ENCODE measurements at regions not wholly inside any gene's neighbourhood (a gene's known extent, or its start where the extent isn't known, plus 50 kb on each side); places are given as distances from the start of the nearest gene placed in this dataset.

DNA sequence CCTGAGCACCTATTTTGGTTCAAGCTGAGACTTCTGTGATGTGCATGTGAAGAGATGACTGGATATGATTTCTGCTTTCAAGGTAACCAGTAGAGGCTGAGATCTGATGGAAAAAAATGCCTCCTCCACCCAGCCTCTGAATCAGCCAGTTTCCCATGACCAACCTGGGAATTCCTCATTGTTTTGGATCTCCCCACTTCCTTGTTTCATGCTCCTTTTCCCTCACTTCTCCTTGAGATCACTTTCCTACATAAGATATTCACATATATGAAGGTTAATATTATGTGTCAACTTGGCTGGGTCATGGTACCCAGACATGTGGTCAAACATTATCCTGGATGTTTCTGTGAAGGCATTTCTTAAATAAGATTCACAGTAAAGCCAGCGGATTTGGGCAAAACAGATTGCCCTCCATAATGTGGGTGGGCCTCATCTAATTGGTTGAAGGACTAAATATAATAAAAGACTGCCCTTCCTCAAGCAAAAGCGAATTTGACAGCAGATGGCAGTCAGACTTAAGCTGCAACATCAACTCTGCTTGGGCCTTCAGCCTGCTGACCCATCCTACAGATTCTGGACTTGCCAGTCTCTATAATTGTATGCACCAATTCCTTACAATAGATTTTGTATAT is 379.4 kb downstream of the TNS1 start:
- H3K36me3 Mint-ChIP-seq, result peaks cover 2% of the 10 kb centered on the region
- no peaks in the 10 kb centered on the region for H3K9me3 Mint-ChIP-seq (ENCODE audit: low read depth)
- no peaks in the 10 kb centered on the region for H3K4me1 Mint-ChIP-seq (ENCODE audit: low read depth)
- H3K27me3 Mint-ChIP-seq, result no peaks in the 10 kb centered on the region
- no peak overlapping the region for H3K27ac Mint-ChIP-seq
- no peak overlapping the region for H3K4me3 Mint-ChIP-seq

GRCh38 chr2:217622205-217623060 is 380.4 kb downstream of the TNS1 start:
- H3K27ac Mint-ChIP-seq, result no peak overlapping the region
- no peaks in the 10 kb centered on the region for H3K27me3 Mint-ChIP-seq
- no peak overlapping the region for H3K4me3 Mint-ChIP-seq
- no peaks in the 10 kb centered on the region for H3K9me3 Mint-ChIP-seq (ENCODE audit: low read depth)
- no peaks in the 10 kb centered on the region for H3K4me1 Mint-ChIP-seq (ENCODE audit: low read depth)
- peaks cover 2% of the 10 kb centered on the region for H3K36me3 Mint-ChIP-seq

DNA sequence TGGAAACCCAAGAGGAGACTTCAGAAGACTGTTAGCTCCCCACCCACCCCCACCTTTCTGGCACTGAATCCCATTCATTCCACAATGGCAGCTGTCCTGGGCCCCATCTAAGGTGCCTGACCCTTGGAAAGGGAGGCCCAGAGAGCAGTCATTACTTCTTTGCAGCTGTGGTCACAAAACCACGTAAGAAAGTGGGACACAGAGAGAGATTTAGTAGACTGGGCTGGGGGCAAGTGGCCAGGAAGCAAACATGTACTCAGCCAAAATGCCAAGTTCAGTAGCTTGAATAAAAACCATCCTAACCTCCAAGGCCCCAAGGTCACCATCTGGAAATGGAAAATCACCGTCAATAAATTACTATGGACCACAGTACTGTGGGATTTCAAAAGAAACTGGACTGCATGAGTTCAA is 381.4 kb downstream of the TNS1 start:
- no peak overlapping the region for H3K27ac Mint-ChIP-seq
- no peak overlapping the region for H3K4me3 Mint-ChIP-seq
- H3K36me3 Mint-ChIP-seq, result peaks cover 2% of the 10 kb centered on the region
- no peaks in the 10 kb centered on the region for H3K4me1 Mint-ChIP-seq (ENCODE audit: low read depth)
- H3K27me3 Mint-ChIP-seq, result no peaks in the 10 kb centered on the region
- no peaks in the 10 kb centered on the region for H3K9me3 Mint-ChIP-seq (ENCODE audit: low read depth)

DNA sequence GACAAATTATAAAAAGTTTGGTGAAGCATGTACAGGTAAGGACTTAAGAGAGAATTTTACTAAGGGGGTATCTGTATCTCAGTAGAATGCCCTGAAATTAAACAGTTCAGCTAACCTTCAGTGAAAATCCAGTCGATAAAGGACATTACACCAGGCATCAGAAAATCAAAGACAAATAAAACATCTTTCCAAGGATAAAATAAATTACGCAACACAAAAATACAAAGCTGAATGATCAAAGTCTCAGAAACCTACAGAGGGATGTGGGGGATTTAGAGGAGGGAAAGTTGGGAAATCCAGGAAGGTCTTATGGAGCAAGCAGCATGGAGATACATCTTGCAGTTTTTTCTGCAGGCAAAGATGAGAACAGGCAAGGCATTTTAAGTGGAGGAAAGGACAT is 384.1 kb downstream of the TNS1 start:
- Mint-ChIP-seq H3K4me1 (ENCODE audit: low read depth) (peaks cover 12% of the 10 kb centered on the region), H3K27ac (no peak overlapping the region), H3K27me3 (no peaks in the 10 kb centered on the region)

DNA sequence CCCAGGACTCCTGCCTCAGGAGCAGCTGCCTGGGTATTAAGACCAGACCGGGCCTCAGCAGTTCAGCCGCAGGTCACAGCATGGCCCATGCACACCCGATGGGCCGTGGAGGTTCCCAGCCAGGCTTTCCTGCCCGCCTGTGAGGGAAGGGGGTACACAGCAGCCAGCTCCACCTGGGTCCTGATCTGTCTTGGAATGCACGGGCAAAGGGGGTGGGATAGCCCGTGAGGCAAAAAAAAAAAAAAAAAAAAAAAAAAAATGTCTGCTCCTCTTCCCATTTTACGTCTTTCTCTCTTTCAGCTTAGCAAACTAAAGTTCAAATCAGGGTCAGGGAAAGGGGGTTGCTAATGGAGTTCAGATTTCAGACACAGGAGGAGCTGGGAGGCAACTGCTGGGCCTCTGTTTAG is 385.2 kb downstream of the TNS1 start:
- H3K9me3 Mint-ChIP-seq (ENCODE audit: low read depth), result no peaks in the 10 kb centered on the region
- H3K4me3 Mint-ChIP-seq, result no peak overlapping the region
- H3K4me1 Mint-ChIP-seq (ENCODE audit: low read depth), result peaks cover 12% of the 10 kb centered on the region
- H3K27ac Mint-ChIP-seq, result no peak overlapping the region
- no peaks in the 10 kb centered on the region for H3K27me3 Mint-ChIP-seq
- no peaks in the 10 kb centered on the region for H3K36me3 Mint-ChIP-seq

More for the DNA sequence above, 384.1 kb downstream of the TNS1 start:
- no peaks in the 10 kb centered on the region for H3K9me3 Mint-ChIP-seq (ENCODE audit: low read depth)
- peaks cover 2% of the 10 kb centered on the region for H3K36me3 Mint-ChIP-seq
- no peak overlapping the region for H3K4me3 Mint-ChIP-seq

DNA sequence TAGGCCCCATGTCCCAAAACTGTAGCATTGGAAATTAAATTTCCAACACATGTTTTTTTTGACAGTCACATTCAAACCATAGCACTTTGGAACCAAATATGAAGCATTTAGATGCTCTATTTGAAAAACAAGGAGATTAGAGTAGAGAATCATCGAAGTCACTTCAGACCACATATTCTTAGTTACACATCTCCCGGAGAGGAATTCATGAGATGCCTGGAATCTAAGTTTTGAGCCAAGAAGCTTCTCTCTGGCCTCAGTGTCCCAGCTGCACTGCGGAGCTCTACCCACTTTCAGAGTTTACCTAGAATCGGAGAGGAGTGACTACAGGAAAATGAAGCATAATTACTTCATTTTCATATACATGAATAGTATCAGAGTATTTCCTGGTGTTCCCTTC is 385.9 kb downstream of the TNS1 start:
- H3K27me3 Mint-ChIP-seq, result no peaks in the 10 kb centered on the region
- H3K4me1 Mint-ChIP-seq (ENCODE audit: low read depth), result peaks cover 15% of the 10 kb centered on the region
- no peak overlapping the region for H3K4me3 Mint-ChIP-seq
- H3K36me3 Mint-ChIP-seq, result no peaks in the 10 kb centered on the region
- H3K9me3 Mint-ChIP-seq (ENCODE audit: low read depth), result no peaks in the 10 kb centered on the region
- no peak overlapping the region for H3K27ac Mint-ChIP-seq

DNA sequence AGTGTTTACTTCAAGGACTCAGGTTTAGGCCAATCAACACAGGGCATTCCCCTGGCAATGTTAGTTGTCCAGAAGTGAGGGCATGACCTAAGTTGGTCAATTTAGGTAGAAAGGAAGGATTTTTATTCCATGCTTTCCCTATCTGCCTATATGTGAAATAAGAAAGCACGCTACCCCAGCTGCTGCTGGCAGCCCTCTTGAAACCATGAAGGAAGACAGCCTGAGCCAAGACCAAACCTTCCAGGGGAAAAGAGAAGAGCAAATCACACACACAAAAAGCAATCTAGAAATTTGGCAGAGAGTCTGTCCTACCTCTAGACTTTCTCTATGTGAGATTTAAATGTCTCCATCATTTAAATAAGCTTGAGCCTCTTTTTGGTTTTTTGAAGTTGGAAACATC is 387.6 kb downstream of the TNS1 start:
- H3K4me1 Mint-ChIP-seq (ENCODE audit: low read depth), result peaks cover 33% of the 10 kb centered on the region

DNA sequence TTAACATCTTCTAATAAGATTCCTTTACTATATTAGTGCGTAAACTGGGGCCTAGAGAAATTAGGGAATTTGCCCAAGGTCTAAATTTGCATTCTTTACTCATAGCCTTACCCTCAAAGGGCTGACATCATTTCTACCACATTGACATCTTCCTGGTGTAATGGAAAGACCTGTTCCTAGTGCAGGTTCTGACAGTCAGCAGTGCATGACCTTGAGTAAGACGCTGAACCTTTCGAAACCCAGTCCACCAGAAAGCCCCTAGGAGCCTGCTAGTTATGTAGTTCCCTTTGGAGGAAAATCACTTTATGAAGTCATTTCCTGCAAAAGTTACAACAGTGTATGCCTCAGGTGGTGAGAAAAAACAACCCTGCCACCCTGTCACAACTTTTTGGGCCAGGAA is 388.3 kb downstream of the TNS1 start:
- H3K4me3 Mint-ChIP-seq, result no peak overlapping the region
- no peaks in the 10 kb centered on the region for H3K27me3 Mint-ChIP-seq
- H3K36me3 Mint-ChIP-seq, result no peaks in the 10 kb centered on the region
- no peak overlapping the region for H3K27ac Mint-ChIP-seq
- H3K4me1 Mint-ChIP-seq (ENCODE audit: low read depth), result peaks cover 40% of the 10 kb centered on the region
- no peaks in the 10 kb centered on the region for H3K9me3 Mint-ChIP-seq (ENCODE audit: low read depth)

More for the DNA sequence above, 387.6 kb downstream of the TNS1 start:
- Mint-ChIP-seq H3K27me3 (no peaks in the 10 kb centered on the region), H3K4me3 (no peak overlapping the region), H3K27ac (no peak overlapping the region), H3K9me3 (ENCODE audit: low read depth) (no peaks in the 10 kb centered on the region), H3K36me3 (no peaks in the 10 kb centered on the region)

DNA sequence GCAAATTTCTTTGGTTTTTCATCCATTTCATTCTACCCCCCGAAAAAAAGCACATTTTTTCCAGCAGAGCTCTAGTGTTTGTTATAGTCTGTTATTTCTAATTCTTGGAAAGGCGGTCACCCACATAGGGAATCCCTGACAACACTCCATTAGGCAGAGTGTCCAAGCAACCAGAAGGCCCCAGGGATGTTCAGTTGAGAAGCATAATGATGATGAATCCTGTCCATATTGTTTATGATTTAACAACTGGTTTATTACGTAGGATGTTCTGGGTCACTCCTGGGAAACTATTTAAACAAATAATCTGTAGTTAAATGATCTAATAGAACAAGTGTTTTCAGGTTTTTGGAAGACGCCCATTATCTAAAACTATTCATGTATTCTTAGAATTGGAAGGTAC is 388.7 kb downstream of the TNS1 start:
- Mint-ChIP-seq H3K9me3 (ENCODE audit: low read depth) (no peaks in the 10 kb centered on the region), H3K4me1 (ENCODE audit: low read depth) (peaks cover 41% of the 10 kb centered on the region), H3K4me3 (no peak overlapping the region), H3K27me3 (no peaks in the 10 kb centered on the region), H3K36me3 (no peaks in the 10 kb centered on the region), H3K27ac (no peak overlapping the region)

DNA sequence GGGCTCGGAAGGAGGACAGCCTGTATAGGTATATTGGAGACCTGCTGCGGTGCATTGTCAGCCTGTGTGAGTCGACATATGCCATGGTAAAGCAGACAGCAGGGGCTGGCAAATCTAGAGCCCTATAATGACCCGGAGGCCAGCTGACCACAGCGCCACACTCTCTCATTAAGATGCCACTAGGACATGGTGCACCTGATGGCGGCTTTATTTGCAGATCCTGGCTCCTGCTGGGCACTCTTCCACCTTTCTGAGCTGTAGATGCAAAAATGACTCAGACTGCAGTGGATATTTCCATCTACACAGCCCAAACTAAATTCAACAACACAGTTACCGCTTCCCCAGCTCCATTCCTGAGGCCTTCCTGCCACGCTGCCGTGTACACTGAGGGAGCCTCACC is 389.9 kb downstream of the TNS1 start:
- H3K27ac Mint-ChIP-seq, result no peak overlapping the region
- H3K4me3 Mint-ChIP-seq, result no peak overlapping the region
- H3K9me3 Mint-ChIP-seq (ENCODE audit: low read depth), result no peaks in the 10 kb centered on the region
- H3K36me3 Mint-ChIP-seq, result no peaks in the 10 kb centered on the region
- H3K4me1 Mint-ChIP-seq (ENCODE audit: low read depth), result peaks cover 44% of the 10 kb centered on the region
- no peaks in the 10 kb centered on the region for H3K27me3 Mint-ChIP-seq

GRCh38 chr2:217612211-217612610 is 390.6 kb downstream of the TNS1 start:
- no peaks in the 10 kb centered on the region for H3K36me3 Mint-ChIP-seq
- H3K27me3 Mint-ChIP-seq, result no peaks in the 10 kb centered on the region
- H3K4me3 Mint-ChIP-seq, result no peak overlapping the region
- H3K9me3 Mint-ChIP-seq (ENCODE audit: low read depth), result no peaks in the 10 kb centered on the region
- peak overlapping the region; percentile 18 for H3K27ac Mint-ChIP-seq
- peaks cover 44% of the 10 kb centered on the region for H3K4me1 Mint-ChIP-seq (ENCODE audit: low read depth)

DNA sequence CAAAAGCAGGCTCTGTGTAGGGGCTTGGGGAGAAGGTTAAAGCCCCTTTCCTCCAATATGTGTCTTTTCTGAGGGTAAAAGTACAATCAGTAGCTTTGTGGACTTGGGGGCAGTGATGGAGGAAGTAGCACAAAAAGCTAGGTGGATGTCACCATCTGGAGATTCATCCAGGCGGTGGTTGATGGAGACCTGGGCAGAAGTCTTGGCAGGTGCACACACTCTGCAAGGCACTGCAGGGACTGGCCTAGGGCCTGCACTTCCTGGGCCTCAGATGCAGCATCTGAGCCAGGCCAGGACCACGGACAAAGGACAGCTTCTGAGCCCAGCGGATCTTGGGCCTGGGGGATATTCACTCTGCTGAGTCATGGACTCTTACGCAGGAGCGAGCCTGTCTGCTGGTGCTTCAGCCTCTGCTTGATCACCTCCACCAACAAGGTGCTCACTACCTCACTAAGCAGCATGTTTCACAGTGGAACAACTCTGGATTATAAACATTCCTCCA is 391.1 kb downstream of the TNS1 start:
- H3K36me3 Mint-ChIP-seq, result no peaks in the 10 kb centered on the region
- H3K4me3 Mint-ChIP-seq, result no peak overlapping the region
- peak overlapping the region; percentile 85 for H3K27ac Mint-ChIP-seq
- peaks cover 50% of the 10 kb centered on the region for H3K4me1 Mint-ChIP-seq (ENCODE audit: low read depth)
- no peaks in the 10 kb centered on the region for H3K9me3 Mint-ChIP-seq (ENCODE audit: low read depth)
- H3K27me3 Mint-ChIP-seq, result no peaks in the 10 kb centered on the region

DNA sequence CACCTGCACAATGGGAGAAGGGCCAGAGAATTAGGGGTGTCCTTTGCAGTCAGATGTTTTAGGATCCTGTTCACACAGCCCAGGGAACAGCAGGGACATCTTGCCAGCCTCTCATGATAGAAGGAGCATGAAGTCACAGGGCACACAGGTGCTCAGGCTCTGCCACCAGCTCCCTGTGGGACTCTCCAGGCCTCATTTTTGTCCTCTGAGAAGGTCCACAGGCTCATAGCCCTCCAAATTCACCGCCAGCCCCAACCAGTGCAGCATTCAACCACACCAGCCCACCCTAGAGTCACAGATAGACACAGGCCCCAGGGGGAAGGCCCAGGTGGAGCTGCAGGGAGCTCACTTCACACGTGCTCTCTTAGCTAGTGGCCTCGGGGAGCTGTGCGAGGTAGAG is 391.7 kb downstream of the TNS1 start:
- Mint-ChIP-seq H3K4me3 (no peak overlapping the region), H3K27me3 (no peaks in the 10 kb centered on the region), H3K9me3 (ENCODE audit: low read depth) (no peaks in the 10 kb centered on the region), H3K27ac (peak overlapping the region; percentile 85), H3K4me1 (ENCODE audit: low read depth) (peaks cover 56% of the 10 kb centered on the region), H3K36me3 (no peaks in the 10 kb centered on the region)

- peaks cover 54% of the 10 kb centered on the region for H3K4me1 Mint-ChIP-seq (ENCODE audit: low read depth)
- peak overlapping the region; percentile 57 for H3K4me3 Mint-ChIP-seq
- H3K9me3 Mint-ChIP-seq (ENCODE audit: low read depth), result no peaks in the 10 kb centered on the region
- H3K27me3 Mint-ChIP-seq, result no peaks in the 10 kb centered on the region
- H3K27ac Mint-ChIP-seq, result peak overlapping the region; percentile 85
- H3K36me3 Mint-ChIP-seq, result no peaks in the 10 kb centered on the region
Measured at GRCh38 chr2:217610401-217610814, 392.4 kb downstream of the TNS1 start.

DNA sequence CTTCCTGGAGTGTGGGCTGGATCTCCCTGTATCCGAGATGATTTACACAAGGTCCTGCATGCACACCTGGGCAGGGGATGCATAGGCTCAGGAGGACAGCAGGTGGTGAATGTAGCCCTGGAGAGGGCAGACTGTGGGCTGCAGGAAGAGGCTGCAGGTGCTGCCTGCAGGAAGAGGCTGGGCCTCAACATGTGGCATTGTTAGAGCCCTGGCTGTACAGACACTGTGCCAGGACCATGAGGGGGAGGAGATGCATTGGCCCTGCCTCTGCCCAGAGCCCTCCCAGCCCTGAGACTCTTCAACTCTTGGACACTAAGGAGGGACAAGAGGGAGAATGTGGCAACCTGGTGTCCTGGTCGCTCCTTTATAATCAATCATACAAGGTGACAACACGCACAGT is 392.8 kb downstream of the TNS1 start:
- no peaks in the 10 kb centered on the region for H3K36me3 Mint-ChIP-seq
- peaks cover 52% of the 10 kb centered on the region for H3K4me1 Mint-ChIP-seq (ENCODE audit: low read depth)
- H3K4me3 Mint-ChIP-seq, result peak overlapping the region; percentile 9
- H3K27ac Mint-ChIP-seq, result peak overlapping the region; percentile 85
- H3K27me3 Mint-ChIP-seq, result no peaks in the 10 kb centered on the region
- H3K9me3 Mint-ChIP-seq (ENCODE audit: low read depth), result no peaks in the 10 kb centered on the region
